HPDE6-E6E7 (cell line): ENCODE measurements at regions not wholly inside any gene's neighbourhood (a gene's known extent, or its start where the extent isn't known, plus 50 kb on each side); places are given as distances from the start of the nearest gene placed in this dataset.

Experiments used
- DNase-seq: peaks from one replicate; pipeline ENCODE4 v3.0.0; 2011; ENCODE audit warnings: missing footprints; ENCODE audit errors: extremely low spot score

DNA sequence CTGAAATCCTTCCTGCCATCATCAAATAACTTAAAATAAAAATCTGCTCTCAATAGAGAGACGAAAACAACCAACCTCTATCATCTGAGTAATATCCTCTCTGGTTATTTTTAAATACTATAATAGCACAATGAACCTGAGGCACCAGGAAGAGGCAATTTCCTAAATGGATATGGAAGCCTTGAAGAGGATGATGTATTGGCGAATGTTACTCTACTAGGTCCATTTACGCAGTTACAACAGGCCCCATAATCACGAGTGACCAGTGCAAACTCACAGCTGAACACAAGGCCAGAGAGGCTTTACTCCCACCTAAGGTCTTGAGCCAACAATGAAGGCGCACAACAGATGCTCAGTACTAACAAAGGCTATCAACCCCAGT, 678.8 kb upstream of the NR3C2 start:
- DNase-seq = no peak

DNA sequence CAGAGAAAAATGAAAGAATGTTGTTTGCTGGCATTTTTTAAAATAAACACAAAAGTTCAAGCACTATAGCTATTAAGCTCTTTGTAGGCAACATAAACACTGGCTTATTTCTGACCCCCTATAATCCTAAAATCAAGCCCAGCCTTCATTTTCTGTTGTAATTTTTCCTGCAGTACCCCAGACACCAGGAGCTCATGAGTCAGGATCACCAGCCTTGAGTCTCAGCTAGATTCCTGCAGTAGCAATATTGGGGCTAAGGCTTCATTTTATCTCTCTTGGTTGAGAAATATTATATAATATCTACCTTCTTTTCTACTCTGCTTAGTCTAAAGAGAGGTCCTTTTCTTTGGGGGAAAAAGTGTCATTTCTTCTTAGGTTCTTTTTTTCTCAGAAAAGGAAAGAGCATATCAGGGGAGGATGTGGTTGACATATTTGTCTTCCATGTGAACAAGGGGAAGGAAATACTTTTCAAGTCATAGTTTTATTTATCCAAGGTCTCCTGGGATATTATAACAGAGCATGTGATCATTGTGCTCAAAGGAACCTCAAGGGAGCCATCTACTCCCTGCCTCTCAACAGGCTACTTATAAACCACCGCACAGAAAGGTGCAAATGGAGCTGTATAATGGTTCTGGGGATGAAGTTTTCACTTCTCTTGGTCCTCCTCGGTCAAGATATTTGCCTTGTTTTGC, 678.3 kb upstream of the NR3C2 start:
- no peak for DNase-seq

DNA sequence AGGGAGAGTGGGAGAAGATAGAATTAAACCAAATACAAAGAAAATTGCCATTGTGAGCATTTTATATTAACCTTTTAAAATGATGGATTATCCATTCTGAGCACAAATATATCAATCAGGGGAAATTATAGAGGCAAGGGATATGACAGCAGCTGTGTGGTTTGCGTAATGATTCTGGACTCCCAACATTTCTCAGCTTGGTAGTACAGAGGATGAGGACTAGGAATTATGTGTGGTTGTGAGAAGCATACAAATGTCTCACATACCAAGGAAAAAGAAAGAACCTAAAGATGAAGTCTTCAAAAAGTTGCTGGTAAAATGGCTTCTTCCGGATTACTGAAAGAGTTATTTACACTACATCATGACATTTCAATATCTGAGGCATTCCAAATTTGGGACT, 674.6 kb upstream of the NR3C2 start:
- DNase-seq = no peak

GRCh38 chr4:149113804-149114430, 671.7 kb upstream of the NR3C2 start:
- no peak for DNase-seq

- no peak for DNase-seq
These were observed 669.9 kb upstream of the NR3C2 start for GRCh38 chr4:149112109-149112508.

GRCh38 chr4:149110481-149110880, 668.3 kb upstream of the NR3C2 start:
- DNase-seq = no peak

- DNase-seq = no peak
These were observed 666.4 kb upstream of the NR3C2 start for GRCh38 chr4:149108626-149109025.

- DNase-seq = no peak
These were observed 660.6 kb upstream of the NR3C2 start for GRCh38 chr4:149102765-149103164.

DNA sequence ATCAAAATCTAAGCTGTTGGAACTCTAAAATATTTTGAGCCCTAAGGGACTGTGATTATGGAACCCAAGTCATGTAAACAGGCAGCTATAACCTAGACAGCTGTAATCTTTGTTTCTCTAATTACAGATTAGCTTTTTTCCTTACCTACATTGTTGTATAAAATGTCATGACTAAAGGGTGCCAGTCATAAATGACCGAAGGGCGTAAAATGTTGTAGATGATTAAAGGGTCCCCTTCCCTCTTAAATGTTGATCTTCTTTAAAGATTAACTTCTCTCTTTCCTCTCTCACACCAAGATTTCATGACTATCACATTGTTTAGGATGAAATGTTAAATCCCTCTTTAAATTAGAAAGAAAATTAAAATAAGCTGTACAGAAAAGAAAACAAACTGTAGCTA, 659.4 kb upstream of the NR3C2 start:
- DNase-seq = no peak

- no peak for DNase-seq
These were observed 653.6 kb upstream of the NR3C2 start for GRCh38 chr4:149095811-149096210.

DNA sequence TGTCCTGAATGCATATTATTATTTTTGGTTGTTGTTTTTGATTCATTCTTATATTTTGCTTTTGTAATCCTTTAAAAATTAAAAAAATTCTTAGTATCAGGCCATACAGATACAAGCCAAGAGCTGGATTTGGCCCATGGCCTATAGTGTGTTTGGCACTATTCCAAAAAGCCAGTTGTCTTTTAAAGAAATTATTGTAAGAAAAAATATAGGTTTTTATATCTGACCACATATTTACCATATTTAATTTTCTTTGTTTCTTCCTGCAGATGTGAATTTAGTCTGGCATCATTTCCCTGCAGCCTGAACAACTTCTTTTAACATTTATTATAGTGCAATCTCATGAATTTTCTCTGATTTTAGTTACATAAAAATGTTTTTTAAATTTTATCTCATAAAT, 652.8 kb upstream of the NR3C2 start:
- no peak for DNase-seq

DNA sequence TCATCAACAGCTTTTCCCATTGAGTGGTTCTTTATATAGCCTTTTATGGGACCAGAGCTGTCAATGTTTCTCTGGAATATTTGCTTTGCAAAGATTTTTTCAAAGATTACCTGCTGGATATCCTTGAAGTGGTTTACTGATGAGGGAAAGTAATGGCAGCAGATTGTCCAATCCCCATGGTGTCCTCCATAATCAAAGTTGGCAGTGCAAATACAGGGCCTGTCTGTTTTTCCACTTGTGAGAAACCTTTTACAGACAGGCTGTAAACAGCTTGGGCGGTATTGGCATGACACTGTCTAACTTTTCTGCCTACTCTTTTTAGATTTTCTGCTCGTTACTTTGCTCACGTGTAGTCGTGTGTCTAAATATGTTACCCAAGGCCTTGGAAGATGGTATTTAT, 641.9 kb upstream of the NR3C2 start:
- DNase-seq = no peak

GRCh38 chr4:149077181-149077580, 635.0 kb upstream of the NR3C2 start:
- DNase-seq = no peak

DNA sequence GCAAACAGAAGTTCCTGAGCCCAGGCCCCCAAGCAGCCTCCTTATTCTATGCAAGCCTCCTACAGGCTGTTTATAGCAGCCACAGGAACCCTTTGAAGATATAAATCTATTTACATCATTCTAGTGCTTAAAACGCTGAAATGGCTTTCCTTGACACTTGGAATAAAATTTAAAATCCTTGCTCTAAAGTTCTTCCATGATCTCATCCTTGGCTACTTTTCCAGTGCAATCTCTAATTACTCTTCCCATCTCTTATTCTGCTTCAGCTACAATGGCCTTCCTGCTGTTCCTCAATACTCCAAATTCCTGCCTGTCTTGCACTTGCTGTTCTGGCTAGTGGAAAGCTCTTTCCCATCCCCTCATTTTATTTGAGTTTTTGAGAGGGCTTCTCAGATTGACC, 634.2 kb upstream of the NR3C2 start:
- no peak for DNase-seq

- DNase-seq = no peak
These were observed 630.2 kb upstream of the NR3C2 start for GRCh38 chr4:149072384-149072783.

DNA sequence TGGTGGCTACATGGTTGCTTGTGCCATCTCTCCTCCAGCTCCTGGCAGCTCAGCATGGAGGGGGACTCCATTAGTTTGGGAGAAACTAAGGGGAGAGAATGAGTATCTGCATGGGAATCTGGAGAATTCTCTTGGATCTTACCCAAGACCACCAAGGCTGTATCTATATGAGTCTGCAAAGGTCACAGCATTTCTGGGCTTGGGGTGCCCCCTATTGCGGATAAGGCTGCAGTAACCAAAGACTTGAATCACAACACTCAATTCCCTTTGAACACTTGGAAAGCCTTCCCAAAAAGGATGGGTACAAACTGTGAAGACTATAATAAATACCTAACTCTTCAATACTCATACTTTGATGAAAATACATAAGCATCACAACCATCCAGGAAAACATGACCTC, 623.5 kb upstream of the NR3C2 start:
- DNase-seq = no peak

DNA sequence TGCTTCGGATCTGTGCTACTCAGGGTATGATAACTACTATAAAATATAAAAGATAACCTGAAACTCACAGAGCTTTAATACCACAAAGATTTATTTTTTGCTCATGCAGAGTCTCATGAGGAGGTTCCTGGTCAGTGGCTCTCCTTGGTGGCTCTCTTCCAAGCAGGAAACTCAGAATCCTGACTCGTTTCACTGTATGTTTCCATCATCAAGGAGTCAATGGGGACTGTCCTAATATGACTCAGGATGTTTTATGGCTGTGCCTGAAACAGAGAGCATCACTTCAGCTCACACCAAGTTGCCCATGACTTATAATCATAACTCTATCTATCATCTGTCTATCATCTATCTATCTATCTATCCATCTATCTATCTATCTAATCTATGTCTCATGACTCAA, 620.8 kb upstream of the NR3C2 start:
- DNase-seq = no peak

DNA sequence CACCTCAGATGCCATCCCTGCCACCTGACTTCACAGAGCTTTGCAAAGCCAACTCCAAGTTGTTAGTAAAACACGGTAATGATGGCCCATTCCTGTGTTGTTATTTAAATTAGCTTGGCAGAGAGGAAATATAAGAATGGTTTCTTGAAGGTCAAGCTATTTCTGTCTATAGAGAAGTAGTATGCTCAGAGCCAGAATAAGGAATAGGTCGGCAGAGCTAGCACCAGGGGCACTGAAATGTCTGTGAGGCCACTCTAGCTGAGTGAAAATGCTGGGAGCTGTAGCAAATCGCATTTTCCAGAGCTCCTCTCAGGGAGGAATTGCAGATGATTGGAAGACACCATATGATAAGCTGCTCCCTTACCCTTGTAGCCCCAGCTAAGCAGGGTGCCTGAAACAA, 615.4 kb upstream of the NR3C2 start:
- DNase-seq = no peak

DNA sequence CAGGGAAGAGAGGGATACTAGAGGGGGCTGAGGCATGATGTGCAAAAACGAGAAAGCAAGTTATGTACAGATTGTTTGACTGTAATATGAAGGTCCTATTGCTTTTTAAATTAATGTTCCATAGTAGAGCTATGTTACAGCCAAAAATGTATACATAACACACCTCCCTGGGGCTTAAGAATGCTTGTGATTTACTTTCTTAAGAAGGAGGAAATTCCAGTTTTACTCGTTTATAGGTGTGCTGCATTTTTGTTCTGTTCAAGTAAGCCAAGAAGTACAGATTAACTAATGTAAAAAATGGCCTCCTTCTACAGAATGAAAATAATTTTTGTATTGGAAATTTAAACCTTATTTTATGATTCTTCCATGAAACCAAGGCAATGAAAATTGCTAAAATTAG, 614.4 kb upstream of the NR3C2 start:
- DNase-seq = no peak

- no peak for DNase-seq
These were observed 613.4 kb upstream of the NR3C2 start for GRCh38 chr4:149055624-149056023.

- no peak for DNase-seq
These were observed 608.6 kb upstream of the NR3C2 start for GRCh38 chr4:149050840-149051239.

- no peak for DNase-seq
These were observed 606.4 kb upstream of the NR3C2 start for GRCh38 chr4:149048451-149049143.

GRCh38 chr4:149047368-149047767, 605.2 kb upstream of the NR3C2 start:
- no peak for DNase-seq
